Hippocampal formation (tissue), 2 donors: ENCODE measurements at regions not wholly inside any gene's neighbourhood (a gene's known extent, or its start where the extent isn't known, plus 50 kb on each side); places are given as distances from the start of the nearest gene placed in this dataset.

Experiments used
- DNase-seq, 2 donors: peaks; one replicate each; lab custom pipeline; 2025; lab: John Stamatoyannopoulos, UW

DNA sequence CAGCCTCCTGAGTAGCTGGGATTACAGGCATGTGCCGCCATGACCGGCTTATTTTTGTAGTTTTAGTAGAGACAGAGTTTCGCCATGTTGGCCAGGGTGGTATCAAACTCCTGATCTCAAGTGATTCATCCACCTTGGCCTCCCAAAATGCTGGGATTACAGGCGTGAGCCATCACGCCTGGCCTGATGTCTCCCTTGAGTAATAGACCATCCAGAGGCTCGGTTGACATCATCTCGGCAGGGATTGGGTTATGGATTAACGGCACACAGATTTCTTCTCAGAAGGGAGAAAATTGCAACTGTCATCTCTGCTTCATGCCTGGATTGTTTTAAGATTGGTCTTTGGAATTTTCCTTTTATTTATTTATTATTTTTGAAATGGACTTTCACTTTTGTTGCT lies 239.2 kb upstream of the LARGE1 start:
- DNase-seq: no peak

DNA sequence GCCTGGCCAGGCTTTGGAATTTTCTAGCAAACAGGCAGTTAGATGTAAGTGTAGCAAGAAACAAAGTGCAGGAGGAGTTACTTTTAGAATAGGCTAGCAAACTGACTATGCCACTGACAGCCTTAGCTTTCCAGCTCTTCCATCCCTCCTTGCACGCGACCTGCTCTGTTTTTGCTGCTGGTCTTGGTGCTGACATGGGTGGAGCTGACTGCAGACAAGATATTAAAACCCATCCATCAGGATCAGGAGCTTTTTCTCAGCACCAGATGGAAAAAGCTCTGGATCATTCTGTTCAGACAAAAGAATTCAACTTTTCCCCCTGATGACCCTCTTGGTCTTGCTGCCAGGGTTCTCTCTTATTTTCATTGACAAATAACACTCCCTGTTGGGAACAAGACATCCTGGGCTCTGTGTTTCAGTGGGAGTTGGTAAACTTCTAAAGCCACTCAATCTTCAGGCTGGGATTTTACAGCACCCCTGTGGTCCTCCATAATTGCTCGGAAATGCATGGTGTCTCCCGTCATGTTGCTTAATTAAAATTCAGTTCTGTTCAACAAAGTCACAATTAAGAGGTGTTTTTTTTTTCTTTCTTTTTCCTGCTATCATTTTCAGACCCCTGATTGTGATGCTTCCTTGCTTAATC lies 240.0 kb upstream of the LARGE1 start:
- DNase-seq: no peak

DNA sequence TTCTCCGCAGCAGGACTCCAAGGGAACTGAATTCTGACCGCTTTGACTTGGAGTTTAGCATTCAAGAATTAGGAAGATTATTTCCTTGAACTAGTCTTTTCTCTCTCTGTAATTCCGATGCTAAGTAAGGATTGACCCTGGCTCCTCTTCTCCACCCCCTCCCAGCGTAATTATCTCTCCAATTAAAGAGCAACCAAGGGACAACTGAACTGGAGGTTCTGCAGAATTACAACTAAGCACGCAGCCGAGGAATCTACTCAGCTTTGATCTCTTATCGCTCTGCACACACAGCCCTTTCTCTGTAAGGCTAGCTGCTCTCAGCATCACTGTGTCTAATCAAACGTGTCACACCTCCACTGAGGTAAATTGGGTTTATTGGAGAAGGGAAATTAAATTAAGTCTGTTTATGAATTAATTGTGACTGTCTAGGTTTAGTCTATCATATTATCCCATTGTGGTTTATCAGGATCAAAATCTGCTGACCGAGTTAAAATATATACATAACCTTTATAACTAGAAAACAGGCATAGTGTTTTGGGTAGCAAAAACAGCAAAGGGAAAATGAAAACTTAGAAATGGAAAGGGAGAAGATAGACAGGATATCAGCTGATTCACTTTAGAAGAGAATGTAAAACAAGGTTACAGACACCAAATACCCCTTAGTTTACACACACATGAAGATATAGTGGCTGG lies 241.3 kb upstream of the LARGE1 start:
- no peak for DNase-seq

DNA sequence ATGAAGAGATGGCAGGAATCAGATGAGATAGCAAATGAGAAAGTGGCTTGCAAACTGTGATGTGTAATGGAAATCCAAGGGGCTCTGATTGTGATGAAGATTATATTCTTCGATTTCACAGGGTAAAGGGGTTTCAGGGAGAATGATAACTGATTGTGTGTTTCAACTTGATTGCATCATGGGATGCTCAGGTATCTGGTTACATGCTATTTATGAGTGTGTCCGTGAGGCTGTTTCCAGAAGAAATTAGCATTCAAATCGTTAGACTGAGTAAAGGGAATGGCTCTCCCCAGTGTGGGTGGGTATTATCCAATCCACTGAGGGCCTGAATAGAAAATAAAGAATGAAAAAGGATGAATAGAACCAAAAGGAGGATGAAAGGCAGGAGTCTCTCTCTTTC lies 278.7 kb upstream of the LARGE1 start:
- no peak for DNase-seq

DNA sequence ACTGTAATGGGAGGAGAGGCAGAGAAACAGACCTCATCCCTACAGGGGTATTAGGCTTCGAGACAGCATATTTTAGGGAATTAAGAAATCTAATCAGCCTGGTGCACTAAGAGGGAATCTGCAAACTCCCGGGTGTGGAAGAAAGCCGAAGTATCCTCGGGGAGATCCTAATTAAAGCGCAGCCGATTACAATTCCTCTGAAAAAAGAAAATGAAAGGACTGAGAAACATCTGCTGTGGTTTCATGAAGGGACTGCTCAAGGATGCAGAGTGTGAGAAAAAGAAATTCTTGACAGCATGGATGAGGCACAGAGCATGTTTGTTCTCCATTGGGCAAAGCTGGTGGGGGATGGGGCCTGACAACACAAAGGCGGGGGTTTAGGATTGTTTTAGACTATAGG lies 290.0 kb upstream of the LARGE1 start:
- no peak for DNase-seq

DNA sequence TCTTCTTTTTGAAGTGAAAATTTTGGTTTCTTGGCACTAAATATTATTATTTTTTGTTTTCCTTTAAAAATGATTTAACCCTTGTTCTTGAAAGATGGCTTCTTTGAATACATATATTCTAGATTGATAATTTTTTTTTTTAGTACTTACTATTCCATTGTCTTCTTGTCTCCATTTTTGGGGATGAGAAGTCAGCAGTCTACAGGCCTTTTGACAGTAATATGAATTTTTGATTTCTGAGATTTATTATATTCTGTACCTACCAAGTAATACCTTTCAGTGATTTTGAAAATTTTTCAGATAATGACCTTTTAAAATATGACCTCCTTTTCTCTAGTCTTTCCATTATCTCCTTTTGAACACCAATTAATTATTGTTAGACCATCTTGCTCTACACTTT lies 294.1 kb upstream of the LARGE1 start:
- DNase-seq: no peak

DNA sequence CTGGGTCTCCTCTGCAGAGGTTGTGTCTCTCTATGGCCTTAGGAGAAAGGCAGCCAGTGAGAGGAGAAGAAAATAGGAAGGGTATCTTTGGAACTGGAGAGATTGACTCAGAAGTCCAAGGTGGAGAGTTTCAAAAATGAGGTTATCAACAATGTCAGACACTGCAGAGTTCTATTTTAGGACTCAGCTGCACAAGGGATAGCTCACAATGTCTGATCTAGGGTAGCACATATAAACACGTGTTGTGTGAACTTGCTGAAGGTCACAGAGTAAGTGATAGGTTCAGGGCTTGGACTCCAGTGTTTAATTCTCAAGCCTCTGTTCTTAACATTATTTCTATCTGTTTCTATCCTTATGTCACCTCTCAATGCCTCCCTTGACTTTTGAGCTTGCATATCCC lies 305.0 kb upstream of the LARGE1 start:
- no peak for DNase-seq

DNA sequence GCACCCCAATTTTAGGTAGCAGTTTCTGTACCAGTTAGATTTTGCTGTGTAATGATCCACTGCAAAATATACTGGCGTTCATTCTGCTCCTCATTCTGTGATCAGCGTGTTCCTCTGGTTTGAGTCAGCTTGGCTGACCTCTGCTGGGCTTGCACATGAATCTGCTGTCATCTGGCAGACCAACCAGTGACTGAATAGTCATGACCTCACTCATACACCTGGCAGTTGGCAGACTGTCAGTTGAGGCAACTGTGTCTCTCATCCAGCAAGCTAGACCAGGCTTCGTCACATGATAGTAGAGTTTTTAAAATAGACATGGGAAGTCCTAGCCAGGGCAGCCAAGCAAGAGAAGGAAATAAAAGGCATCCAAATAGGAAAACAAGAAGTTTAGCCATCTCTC lies 316.3 kb upstream of the LARGE1 start:
- no peak for DNase-seq

DNA sequence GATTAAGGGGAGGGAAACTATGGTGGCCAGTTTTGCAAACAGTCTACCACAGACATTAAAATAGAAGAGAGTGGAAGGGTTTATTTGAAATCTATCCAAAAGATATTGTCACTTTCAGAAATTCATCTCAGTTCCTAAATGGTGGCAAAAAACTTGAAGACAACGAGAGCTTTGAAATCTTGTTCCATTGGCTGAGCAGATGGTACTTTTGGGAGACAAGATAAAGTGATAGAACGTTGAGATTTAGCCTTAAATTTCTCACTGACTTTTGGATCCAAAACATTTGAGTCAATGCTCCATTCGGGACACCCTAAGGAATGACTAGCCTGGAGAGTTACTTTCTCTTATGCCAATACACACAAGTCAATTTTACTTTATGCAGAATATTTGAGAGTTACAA lies 319.1 kb upstream of the LARGE1 start:
- no peak for DNase-seq

DNA sequence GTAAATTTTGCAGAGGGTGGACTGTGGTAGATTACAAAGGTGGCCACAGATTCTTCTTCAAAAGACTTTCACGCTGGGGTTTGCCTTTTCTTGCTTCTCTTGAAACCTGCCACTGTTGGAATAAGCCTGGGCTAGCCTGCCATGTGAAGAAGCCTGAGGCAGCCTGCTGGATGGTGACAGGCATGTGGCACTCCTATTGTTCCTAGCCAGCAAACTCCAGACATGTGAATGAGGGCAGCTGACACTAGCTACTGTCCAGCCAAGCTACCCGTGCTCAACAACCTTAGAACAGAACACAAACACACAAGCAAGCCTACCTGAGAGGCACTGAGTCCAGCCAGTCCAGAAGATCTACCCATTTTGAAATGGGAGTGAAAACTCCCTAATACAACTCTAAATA lies 322.7 kb upstream of the LARGE1 start:
- no peak for DNase-seq

DNA sequence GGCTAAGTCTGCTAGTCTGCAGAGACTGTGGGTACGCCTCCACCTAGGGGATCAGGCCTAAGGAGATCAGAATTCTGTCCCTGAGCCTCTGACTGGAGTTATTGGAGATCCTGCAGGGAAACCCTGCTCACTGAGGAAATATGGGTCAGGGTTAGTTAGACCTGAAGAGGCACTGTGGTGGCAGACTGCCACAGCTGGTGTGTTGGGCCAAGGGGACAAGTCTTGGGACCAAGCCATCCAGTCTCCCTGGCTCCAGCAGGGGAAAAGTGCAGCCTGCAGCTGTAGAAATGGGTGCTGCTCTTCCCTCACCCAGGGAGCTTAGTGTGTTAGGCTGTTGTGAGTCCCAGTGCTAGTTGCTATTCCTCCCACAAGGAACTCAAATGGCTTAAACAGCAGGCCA lies 334.8 kb upstream of the LARGE1 start:
- DNase-seq: no peak

DNA sequence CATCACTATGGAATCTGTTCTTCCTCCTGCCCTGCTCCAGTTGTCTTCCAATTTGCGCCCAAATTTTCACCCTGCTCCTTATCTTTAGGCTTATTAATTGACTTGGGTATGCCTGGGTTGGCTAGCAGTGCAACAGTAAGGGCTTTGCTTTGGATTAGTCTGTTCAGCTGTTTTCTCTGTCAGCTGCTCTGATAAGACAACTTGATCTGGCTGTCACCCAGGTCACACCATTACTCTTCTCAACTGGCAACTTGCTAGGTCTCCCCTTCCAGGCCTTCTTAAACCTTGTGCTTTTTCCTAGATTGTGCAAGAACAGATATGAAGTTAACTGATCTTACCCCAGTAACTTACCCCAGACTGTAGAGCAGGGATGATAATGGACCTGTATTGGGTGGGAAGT lies 357.8 kb upstream of the LARGE1 start:
- no peak for DNase-seq

DNA sequence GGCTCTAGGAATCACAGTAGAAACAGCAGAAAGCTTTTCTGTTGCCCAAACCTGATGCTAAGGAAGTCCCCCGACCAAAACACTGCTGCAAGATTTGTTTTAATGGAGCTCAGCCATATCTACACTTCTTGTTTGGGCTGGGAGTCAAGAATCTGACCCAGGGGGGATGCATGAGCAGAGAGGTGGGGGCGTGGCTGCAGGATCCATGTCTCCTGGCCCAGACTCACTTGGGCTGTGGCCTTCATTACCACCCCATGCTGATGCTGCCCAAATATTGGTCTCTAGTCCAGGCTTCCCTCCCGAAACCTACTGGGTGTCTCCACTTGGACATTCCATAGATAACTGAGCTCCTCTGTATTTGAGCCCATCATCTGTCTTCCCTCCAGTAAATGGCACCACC lies 361.5 kb upstream of the LARGE1 start:
- no peak for DNase-seq

DNA sequence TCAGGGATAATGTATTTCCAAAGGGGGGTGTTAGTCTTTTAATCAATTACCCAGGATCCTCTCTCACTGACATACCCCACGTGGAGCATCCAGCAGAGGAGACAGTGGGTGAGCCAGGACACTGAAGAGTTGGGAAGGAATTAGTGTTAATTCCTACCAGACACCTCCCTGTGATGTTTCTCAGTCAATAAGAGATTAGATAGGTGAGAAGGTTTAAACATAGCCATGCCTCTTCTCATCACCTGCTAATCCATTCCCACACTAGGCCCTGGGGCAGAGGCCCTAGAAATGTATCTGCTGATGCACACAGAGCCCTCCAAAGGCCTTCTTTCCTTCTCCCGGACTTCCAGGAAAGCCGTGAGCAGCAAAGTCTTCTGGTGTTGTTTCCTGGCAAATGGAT lies 363.6 kb upstream of the LARGE1 start:
- no peak for DNase-seq

DNA sequence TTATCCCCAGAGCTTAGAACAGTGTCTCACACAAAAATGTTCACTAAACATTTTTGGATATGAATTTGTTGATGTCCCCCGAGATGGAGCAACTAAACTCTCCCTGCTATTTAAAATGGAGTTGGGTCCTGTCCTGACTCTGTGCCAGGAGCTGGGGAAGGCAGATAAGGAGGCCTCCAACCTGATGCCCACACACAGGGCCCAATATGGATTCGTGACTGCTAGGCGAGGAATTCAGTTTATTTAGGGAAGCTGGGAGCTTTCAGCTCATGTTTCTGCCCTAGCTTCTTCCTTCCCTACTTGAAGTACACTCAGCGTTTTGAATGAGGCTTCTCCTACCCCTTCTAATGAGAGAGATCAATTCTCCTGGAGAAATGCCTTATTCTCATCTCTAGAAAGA lies 373.0 kb upstream of the LARGE1 start:
- no peak for DNase-seq

DNA sequence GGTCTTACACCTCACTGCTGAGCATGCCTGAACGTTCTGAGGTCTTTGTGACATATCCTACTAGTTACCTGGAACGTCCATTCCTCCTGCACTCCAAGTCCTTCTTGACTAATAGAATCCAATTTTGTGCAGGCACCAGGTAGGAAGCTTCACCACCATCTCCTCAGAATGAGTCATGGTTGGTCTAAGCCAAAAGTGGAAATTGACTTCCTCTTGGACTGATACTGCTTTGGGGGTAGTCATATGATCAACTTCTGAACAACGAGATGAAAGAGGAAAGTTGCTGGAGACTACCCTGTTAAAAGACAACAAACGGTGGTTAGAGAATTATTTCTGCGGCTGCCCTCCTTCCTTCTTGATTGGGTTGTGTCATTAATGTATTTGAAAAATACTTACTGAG lies 374.2 kb upstream of the LARGE1 start:
- DNase-seq: no peak

DNA sequence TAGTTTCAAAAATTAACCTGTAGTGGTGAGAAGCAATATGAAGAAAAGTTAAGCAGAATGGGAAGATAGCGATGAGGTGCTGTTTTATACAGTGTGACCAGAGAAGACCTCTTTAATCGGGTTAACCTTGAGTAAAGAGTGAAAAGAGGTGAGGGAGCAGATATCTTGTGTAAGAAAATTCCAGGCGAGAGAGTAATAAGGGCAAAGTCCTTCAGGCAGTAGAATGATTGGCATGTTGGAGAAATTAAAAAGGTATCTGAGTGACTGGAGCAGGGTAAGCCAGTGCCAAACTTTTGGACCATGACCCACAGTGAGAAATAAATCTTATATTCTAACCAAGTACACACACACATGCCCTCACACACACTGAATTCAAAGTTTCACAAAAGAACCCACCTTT lies 374.7 kb upstream of the LARGE1 start:
- DNase-seq: no peak

DNA sequence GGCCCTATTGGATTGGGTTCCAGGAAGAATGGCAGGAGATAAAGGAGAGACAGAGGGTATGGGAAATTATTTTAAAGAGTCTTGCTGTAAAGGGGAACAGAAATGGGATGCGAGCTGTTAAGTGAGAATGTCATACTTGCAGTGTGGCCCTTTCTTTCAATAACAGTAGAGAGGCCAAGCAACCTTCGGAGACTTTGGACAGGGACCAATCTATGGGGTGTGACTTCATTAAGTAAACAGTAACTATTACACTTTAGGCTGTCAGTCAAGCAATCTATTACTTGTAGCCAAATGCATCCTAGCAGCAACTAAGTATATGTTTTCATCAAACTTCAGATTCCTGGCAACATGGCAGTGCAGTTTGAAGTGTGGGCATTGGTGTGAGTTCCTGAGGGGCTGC lies 376.2 kb upstream of the LARGE1 start:
- no peak for DNase-seq

DNA sequence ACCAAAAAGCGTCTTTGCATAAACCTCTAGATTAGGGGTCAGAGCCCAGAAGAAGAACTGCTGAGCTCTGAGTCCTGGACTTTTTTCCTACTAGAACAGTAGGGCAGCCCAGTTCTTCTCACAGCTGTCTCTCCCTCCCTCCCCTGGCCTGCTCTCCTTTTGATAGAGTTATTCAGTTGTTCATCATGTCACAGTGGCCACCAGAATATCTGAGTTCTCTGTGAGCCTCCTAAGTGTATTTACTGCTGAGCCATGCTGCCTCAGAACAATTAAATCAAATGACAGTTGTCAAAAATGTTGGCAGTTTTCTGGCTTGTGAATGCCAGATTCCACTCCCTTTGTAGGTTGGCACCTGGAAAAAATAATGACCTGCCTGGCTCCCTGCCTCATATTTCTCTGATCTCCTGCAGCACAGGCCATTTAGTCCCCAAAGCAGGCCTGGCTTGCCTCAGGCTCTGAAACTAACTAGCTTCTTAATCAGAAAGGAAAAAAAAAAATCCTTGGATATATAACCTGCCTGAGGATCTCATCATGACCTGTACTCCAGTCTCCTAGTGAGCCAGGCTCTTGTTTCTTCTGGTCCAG lies 377.4 kb upstream of the LARGE1 start:
- no peak for DNase-seq

DNA sequence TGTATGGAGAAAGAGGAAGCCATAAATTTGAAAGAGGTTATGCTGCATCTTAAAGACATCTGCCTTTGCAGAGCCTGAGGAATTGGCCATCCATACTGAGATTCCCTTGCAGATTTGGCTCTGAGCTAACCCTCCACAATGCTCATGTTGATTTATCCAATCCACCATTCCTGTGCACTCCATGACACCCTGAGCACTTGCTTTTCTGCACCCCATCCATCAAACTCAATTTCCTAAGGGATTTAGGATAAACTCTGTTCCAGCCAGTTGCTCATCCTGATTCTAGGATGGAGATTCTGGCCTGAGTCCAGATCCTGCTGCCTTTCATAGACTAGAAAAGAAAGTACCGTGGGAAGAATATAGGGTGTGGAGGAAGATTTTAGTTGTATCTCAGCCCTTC lies 379.2 kb upstream of the LARGE1 start:
- DNase-seq: no peak

DNA sequence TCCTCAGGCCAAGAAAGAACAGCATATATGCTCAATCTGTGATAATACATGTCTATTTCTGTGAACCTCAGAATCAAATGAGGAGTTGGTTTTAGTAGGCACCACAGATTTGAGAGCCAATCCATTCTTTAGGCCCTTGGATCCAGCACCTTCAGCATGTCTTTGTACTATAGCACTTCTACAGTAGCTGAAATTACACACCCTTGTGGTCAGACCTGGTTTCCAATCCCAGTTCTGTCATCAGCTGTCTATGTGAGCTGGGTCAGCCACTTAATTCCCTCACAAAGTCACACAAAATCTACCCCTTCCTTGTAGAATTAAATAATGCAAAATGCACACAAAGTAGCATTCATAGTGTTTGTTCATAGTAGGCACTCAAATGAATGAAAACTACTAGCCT lies 381.3 kb upstream of the LARGE1 start:
- no peak for DNase-seq

DNA sequence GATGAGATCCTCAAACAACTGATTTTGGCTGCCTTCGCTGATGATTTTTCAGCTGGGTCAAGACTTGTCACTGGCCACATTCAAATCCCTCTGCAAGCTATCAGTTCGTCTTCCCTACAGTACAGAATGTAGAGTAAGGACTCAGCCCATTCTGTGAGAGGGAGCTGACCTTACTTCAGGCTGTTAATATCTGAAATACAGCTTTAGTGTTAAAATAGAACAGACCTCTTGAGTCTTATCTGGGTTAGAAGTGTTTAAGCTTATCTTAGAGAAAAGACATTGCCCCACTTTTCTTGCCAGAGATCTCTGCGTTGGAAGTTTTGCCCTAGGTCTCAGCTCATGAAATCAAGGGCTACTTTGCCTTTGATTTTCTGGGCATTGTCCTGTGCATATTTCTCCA lies 383.4 kb upstream of the LARGE1 start:
- no peak for DNase-seq

DNA sequence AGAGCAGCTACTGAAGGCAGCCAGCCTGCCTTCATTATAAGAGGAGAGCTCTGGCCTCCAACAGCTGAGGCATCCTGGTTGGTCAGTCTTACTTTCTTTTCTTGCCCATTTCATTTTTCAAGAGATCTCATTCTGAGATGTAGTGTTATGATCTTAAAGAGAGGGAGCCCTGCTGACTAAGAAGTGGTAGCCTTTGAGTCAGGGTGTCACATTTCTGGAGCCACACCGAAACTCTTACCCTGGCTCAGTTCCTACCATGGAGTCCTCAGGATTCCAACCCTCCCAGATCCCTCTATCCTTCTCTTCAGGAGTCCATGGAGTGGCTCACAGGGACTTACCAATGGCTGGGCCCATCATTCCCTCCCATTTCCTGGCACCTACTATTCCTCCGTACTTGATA lies 386.1 kb upstream of the LARGE1 start:
- DNase-seq: no peak

DNA sequence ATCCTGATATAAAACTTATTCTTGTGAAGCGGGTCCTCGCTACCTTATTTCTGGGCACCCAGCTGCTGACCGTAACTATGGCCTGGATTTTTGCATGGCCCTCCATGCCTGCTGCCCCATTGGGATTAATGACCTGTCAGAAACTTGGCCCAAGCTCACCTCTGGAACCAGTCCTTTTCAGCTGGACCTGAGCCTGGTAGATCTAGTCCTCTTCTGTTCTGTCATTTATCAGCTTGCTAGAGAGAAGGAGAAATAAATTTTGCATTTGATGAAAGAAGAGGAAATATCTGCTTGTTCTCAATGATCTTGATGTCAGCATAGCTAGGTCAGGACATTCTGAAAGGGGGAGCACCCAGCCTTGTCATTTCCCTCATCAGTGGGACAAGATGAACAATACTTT lies 387.8 kb upstream of the LARGE1 start:
- DNase-seq: no peak
